Retinal pigment epithelial cell (primary cell): ENCODE measurements at regions not wholly inside any gene's neighbourhood (a gene's known extent, or its start where the extent isn't known, plus 50 kb on each side); places are given as distances from the start of the nearest gene placed in this dataset.

Experiments
- DNase-seq: peaks from one replicate; pipeline ENCODE4 v3.0.0-alpha.2; 2010; ENCODE audit warnings: low read depth
- H3K4me3 ChIP-seq: 2 replicates; pipeline ENCODE4 v1.5.1; 2011; ENCODE audit warnings: mild to moderate bottlenecking, low read length, control low read depth, moderate library complexity
- TF ChIP-seq, protein P1 (sequence below): conservative IDR thresholded peaks from 2 replicates; pipeline ENCODE4 v1.5.1; 2011; ENCODE audit warnings: low read depth, low read length, control low read depth, inconsistent platforms

DNA sequence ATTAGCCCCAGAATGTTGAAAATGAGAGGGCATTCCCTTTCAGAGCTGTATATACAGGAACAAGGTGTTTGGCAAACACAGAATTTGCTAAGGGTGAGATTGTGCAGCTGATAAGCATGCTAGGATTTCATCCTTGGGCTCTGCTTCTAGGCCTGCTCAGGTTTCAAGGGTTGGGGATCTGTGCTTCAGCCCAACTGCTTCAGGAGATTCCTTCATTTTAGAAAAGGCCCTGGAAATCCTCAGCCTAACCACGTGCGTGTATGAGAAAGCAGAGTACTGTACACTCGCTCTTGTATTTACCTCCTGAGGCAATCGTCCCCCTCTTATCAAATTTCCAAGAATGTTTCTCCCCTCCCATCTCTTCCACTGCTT lies 291.6 kb upstream of the ARGLU1 start:
- DNase-seq: no peak
- TF ChIP-seq, protein P1, sequence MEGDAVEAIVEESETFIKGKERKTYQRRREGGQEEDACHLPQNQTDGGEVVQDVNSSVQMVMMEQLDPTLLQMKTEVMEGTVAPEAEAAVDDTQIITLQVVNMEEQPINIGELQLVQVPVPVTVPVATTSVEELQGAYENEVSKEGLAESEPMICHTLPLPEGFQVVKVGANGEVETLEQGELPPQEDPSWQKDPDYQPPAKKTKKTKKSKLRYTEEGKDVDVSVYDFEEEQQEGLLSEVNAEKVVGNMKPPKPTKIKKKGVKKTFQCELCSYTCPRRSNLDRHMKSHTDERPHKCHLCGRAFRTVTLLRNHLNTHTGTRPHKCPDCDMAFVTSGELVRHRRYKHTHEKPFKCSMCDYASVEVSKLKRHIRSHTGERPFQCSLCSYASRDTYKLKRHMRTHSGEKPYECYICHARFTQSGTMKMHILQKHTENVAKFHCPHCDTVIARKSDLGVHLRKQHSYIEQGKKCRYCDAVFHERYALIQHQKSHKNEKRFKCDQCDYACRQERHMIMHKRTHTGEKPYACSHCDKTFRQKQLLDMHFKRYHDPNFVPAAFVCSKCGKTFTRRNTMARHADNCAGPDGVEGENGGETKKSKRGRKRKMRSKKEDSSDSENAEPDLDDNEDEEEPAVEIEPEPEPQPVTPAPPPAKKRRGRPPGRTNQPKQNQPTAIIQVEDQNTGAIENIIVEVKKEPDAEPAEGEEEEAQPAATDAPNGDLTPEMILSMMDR: no peak
- H3K4me3 ChIP-seq: no peak overlapping the region

DNA sequence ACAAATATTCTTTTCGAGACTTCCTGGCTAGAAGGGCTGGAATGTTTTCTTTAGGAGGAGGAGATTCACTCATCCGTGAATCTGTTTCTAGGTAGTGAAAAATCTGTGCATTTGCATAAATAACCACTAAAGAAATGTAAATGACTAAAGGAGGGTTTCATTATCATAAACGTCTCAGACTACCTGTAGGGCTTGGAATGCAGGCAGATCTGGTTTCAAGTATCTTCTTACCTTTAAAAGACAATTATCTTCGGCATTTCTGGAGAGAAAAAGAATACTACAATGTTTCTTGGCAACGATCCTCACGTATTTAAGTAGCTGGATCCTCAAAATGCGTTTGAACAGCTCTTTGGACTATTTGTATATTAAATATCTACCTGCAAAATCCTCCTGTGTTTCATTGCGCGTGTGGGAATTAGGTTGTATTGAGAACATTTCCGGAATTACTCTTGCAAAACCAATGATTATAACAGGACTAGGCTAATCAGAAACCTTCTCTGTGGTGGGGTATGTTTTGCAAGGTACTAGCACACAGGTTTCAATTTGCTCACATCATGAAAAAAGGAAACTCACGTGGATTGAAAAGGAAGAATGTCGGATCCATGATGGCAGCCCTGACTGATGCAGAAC lies 291.1 kb upstream of the ARGLU1 start:
- TF ChIP-seq, protein P1: no peak

DNA sequence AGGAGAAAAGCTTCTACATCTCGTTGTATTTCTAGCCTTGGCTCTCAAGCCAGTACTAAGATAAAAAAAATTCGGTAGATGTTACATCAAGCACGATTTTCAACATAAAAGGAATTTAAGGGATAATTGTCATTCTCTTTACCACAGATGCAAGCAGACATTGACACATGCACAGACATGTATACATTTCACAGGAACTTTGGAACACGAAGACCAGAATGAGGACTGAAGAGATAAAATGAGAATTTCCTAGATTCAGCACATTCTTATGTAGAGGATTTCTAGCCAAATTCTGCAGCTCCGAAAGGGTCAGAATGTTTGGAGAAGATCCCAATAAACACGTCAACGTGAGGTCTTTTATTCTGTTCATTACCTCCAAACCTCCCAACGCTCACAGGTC lies 284.5 kb upstream of the ARGLU1 start:
- H3K4me3 ChIP-seq: no peak overlapping the region
- no peak for DNase-seq
- TF ChIP-seq, protein P1: no peak

More for the DNA sequence above, 291.1 kb upstream of the ARGLU1 start:
- DNase-seq: no peak
- no peak overlapping the region for H3K4me3 ChIP-seq

DNA sequence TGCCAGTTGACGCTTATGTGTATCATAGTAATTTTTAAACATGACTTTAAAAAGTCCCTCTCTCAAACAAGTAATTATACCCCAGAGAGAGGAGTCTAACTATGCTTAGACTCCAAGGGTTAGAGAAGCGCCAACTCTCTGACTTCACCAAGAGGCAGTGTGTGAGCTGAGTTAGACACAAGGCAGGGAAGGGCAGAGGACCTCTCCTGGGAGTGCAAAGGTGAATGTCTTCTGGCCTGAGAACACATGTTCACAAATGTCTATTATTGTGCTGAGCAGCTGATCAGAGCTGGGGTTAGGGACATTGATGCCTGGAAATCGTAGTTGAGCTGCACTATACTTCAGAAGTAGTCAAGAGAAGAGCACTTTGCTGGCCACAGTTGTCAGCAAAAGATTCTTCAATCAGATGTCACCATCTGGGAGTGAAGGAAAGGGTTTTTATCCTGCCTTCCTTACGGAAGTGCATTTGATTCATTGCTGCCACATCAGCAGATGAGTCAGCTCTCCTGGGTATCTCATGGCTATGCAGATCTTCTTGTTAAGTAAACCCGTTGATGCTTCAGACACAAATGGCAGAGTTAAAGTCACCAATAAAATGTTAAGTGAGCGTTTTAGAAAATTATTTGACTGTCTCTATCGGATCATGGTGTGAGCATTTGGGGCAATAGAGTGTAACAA lies 283.2 kb upstream of the ARGLU1 start:
- TF ChIP-seq, protein P1: no peak
- H3K4me3 ChIP-seq: no peak overlapping the region
- no peak for DNase-seq

DNA sequence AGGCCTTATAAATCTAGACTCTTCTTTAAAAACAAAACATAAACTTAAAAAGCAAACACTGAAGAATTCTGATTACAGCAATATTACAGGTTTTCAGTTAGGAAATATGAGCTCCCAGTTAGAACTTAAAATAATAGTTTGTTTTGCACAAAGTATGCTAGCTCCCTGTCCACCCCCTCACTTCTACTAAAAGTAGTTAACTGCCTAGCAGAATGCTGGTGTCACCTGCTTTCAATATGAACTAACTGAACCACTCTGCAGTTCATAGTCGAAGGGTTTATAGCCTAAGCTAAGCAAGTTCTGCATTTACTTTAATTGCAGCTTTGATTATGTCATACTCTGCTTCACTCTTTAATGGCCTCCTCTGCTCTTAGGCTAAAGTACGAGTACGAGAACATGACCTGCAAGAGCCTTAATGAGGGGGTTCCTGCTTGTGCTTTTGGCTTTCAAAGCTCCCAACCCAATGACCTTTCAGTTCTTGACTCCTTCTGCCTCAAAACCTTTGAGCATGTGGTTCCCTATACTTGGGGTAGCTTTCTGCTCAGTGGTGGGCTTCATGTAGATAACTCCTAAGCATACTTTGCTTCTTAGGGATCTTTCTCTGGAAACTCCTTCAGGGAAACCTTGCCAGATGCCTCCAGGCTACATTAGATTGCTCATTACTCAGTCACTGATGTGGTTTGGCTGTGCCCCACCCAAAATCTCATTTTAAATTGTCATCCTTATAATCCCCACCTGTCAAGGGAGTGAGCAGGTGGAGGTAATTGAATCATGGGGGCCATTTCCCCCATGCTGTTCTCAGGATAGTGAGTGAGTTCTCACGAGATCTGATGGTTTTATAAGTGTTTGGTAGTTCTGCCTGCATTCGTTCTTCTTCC lies 278.9 kb upstream of the ARGLU1 start:
- no peak overlapping the region for H3K4me3 ChIP-seq
- TF ChIP-seq, protein P1: no peak
- no peak for DNase-seq

DNA sequence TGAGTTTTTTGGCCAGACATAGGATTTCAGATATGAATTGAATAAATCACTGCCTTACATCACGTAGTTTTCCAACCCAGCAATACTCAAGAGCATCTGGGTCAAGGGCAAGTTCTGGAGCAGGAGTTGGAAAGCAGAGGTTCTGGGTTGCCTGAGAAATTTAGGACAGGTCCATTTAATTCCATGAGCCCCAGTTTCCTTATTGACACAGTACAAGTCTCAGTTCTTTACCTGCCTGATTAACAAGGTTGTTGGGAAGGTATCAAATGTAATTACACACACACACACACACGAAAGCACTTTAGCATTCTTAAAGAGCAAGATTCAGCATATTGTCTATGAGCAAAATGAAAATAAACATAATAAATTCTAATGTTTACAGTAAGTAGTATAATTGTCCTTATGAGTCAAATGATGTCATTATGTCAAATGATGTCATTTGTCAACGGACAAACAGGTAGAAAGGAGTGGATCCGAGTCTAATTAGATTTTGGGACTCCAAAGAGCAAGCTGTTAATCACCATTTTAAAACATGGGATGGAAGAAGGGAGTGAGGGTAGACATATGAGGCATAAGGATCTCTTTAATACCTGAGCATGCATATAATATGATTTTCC lies 268.4 kb upstream of the ARGLU1 start:
- TF ChIP-seq, protein P1: no peak
- no peak overlapping the region for H3K4me3 ChIP-seq
- no peak for DNase-seq
